ENCODE measurements at regions not wholly inside any gene's neighbourhood (a gene's known extent, or its start where the extent isn't known, plus 50 kb on each side); places are given as distances from the start of the nearest gene placed in this dataset.

- no TSS peak for BruUV-seq (replicated peaks)
Measured at GRCh38 chr1:209063767-209064659, 519.5 kb upstream of the CAMK1G start.

GRCh38 chr1:209064850-209065706 lies 518.4 kb upstream of the CAMK1G start:
- CTCF ChIA-PET = no interaction called here

More at GRCh38 chr1:209063767-209064659, 519.5 kb upstream of the CAMK1G start:
- no peak overlapping the region for H3K27ac Mint-ChIP-seq (ENCODE audit: unreplicated experiment)
- H3K27me3 ChIP-seq (replicated peaks; ENCODE audit: control insufficient read depth, insufficient read depth, low read length) = no peaks in the 10 kb centered on the region
- no peak overlapping the region for H3K4me3 ChIP-seq (ENCODE audit: low read depth, low read length)
- intact Hi-C loops (cut with micrococcal nuclease; ENCODE audit: unreplicated experiment) = no loop called here
- no peaks in the 10 kb centered on the region for H3K9me3 ChIP-seq
- H3K36me3 ChIP-seq (ENCODE audit: control insufficient read depth, insufficient read depth, low read length) = no peaks in the 10 kb centered on the region
- H3K4me3 Mint-ChIP-seq (ENCODE audit: unreplicated experiment) = no peak overlapping the region
- peaks cover 8% of the 10 kb centered on the region for H3K4me1 Mint-ChIP-seq (ENCODE audit: low read depth, unreplicated experiment)
- ChIA-PET POLR2A (no interaction called here), CTCF (interaction anchor here (0.6 kb wide), 1 partner anchor 347 kb away, joined by 3 read pairs; no protein-coding TSS in a partner anchor)
- peaks cover 10% of the 10 kb centered on the region for H3K9me3 Mint-ChIP-seq (ENCODE audit: unreplicated experiment)
- H3K4me1 ChIP-seq = no peaks in the 10 kb centered on the region
- no peak for TF ChIP-seq CTCF (IDR thresholded peaks at IDR 0.05; ENCODE audit: insufficient read depth in 1 of 2, low read depth in 1 of 2, low read length in 1 of 2, severe bottlenecking in 1 of 2, unreplicated experiment in 1 of 2)
- H3K36me3 Mint-ChIP-seq (ENCODE audit: insufficient read depth, unreplicated experiment) = no peaks in the 10 kb centered on the region
- H3K27me3 Mint-ChIP-seq (ENCODE audit: insufficient read depth, unreplicated experiment) = peaks cover 13% of the 10 kb centered on the region
- DNase-seq = no peak

More at GRCh38 chr1:209064850-209065706, 518.4 kb upstream of the CAMK1G start:
- POLR2A ChIA-PET = no interaction called here
- intact Hi-C loops (cut with micrococcal nuclease; ENCODE audit: unreplicated experiment) = no loop called here
- H3K4me3 ChIP-seq (ENCODE audit: low read depth, low read length) = no peak overlapping the region
- Mint-ChIP-seq H3K27ac (ENCODE audit: unreplicated experiment) (no peak overlapping the region), H3K27me3 (ENCODE audit: insufficient read depth, unreplicated experiment) (peaks cover 13% of the 10 kb centered on the region), H3K4me1 (ENCODE audit: low read depth, unreplicated experiment) (peaks cover 8% of the 10 kb centered on the region), H3K4me3 (ENCODE audit: unreplicated experiment) (no peak overlapping the region), H3K9me3 (ENCODE audit: unreplicated experiment) (peaks cover 10% of the 10 kb centered on the region), H3K36me3 (ENCODE audit: insufficient read depth, unreplicated experiment) (no peaks in the 10 kb centered on the region)
- H3K9me3 ChIP-seq = no peaks in the 10 kb centered on the region
- H3K27me3 ChIP-seq (replicated peaks; ENCODE audit: control insufficient read depth, insufficient read depth, low read length) = no peaks in the 10 kb centered on the region
- H3K4me1 ChIP-seq = no peaks in the 10 kb centered on the region
- no peak for DNase-seq
- no peak for TF ChIP-seq CTCF (IDR thresholded peaks at IDR 0.05; ENCODE audit: insufficient read depth in 1 of 2, low read depth in 1 of 2, low read length in 1 of 2, severe bottlenecking in 1 of 2, unreplicated experiment in 1 of 2)
- BruUV-seq (replicated peaks) = no TSS peak
- H3K36me3 ChIP-seq (ENCODE audit: control insufficient read depth, insufficient read depth, low read length) = no peaks in the 10 kb centered on the region

All from Caco-2 (cell line).